ENCODE measurements at regions not wholly inside any gene's neighbourhood (a gene's known extent, or its start where the extent isn't known, plus 50 kb on each side); places are given as distances from the start of the nearest gene placed in this dataset.

DNA sequence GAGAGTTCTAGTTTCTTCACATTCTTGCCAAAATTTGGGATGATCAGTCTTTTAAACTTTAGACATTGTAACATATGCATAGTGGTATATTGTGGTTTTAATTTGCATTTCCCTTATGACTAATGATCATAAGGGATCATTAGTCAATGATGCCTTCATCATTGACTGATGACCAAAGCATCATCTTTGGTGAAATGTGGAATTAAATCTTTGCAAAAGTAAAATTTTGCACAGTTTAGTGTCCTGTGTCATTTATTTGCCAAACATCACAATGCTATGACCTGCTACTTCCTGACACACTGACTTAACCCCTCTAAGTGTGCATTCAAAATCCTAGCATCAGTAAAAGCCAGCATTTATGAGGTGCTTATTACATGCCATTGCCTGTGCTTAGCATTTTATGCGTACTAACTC lies 58.9 kb upstream of the SLC1A4 start:
- no peak for TF ChIP-seq RAD21 (IDR thresholded peaks at IDR 0.05; ENCODE audit: low read depth)
- TF ChIP-seq, protein P1, sequence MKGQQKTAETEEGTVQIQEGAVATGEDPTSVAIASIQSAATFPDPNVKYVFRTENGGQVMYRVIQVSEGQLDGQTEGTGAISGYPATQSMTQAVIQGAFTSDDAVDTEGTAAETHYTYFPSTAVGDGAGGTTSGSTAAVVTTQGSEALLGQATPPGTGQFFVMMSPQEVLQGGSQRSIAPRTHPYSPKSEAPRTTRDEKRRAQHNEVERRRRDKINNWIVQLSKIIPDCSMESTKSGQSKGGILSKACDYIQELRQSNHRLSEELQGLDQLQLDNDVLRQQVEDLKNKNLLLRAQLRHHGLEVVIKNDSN (IDR thresholded peaks at IDR 0.05): no peak
- TF ChIP-seq EP300 (IDR thresholded peaks at IDR 0.05; ENCODE audit: borderline replicate concordance): no peak

All from Ishikawa (cell line).